CD4-positive, CD25-positive, alpha-beta regulatory T cell (primary cell): ENCODE measurements at regions not wholly inside any gene's neighbourhood (a gene's known extent, or its start where the extent isn't known, plus 50 kb on each side); places are given as distances from the start of the nearest gene placed in this dataset.
"Not testable (repeated sequence)": the region's sequence is repeated elsewhere in the genome, so short reads cannot be mapped to it uniquely, and the experiment has no call there.

ENCODE experiments used
- ATAC-seq, 2 donors: fragments of 150-1000 bp; cut with Tn5 transposase; one replicate each; pipeline ENCODE4 v1.10.0; 2021; ENCODE audit warnings: low read depth in 2 of 2, moderate number of reproducible peaks in 2 of 2, moderate library complexity in 1 of 2
- DNase-seq, 3 donors: peaks; one replicate each; pipeline versions ENCODE4 v3.0.0 to v3.0.0-alpha.2; 2012 to 2022; ENCODE audit warnings: mixed read lengths in 1 of 3
- H3K27ac ChIP-seq: one replicate; pipeline ENCODE4 v1.7.0; 2013; ENCODE audit warnings: mild to moderate bottlenecking, low read length; ENCODE audit not compliant: insufficient read depth, poor library complexity, severe bottlenecking
- H3K27me3 ChIP-seq: one replicate; pipeline ENCODE4 v1.7.0; 2013; ENCODE audit warnings: low read length; ENCODE audit not compliant: control insufficient read depth, insufficient read depth
- H3K36me3 ChIP-seq: one replicate; pipeline ENCODE4 v1.7.0; 2013; ENCODE audit warnings: mild to moderate bottlenecking, low read length, moderate library complexity; ENCODE audit not compliant: control insufficient read depth, insufficient read depth
- H3K4me1 ChIP-seq: 2 replicates; pipeline ENCODE4 v1.7.0; 2013; ENCODE audit warnings: mild to moderate bottlenecking, low read length; ENCODE audit not compliant: insufficient read depth, control insufficient read depth, poor library complexity, severe bottlenecking
- H3K4me3 ChIP-seq: one replicate; pipeline ENCODE4 v1.7.0; 2013; ENCODE audit warnings: low read depth, mild to moderate bottlenecking, low read length, moderate library complexity
- H3K9me3 ChIP-seq, 2 experiments: 1 replicate in 1 of 2; 2 replicates in 1 of 2; pipeline ENCODE4 v1.7.0; 2013; ENCODE audit warnings: low read length in 2 of 2, mild to moderate bottlenecking in 1 of 2, moderate library complexity in 1 of 2; ENCODE audit not compliant: control insufficient read depth in 2 of 2
- H3K27ac Mint-ChIP-seq, 3 donors: one replicate each; pipeline ENCODE4 v1.8.0; 2020 to 2022; ENCODE audit warnings: mild to moderate bottlenecking in 3 of 3, mixed read lengths in 3 of 3, moderate library complexity in 2 of 3
- H3K27me3 Mint-ChIP-seq: one replicate; pipeline ENCODE4 v1.8.0; 2022; ENCODE audit warnings: mild to moderate bottlenecking, mixed read lengths
- H3K36me3 Mint-ChIP-seq: one replicate; pipeline ENCODE4 v1.8.0; 2020; ENCODE audit warnings: mixed read lengths
- H3K4me1 Mint-ChIP-seq, 4 donors: one replicate each; pipeline ENCODE4 v1.8.0; 2020 to 2022; ENCODE audit warnings: mixed read lengths in 4 of 4, mild to moderate bottlenecking in 1 of 4
- H3K4me3 Mint-ChIP-seq, 4 donors: one replicate each; pipeline ENCODE4 v1.8.0; 2020 to 2022; ENCODE audit warnings: mild to moderate bottlenecking in 4 of 4, mixed read lengths in 4 of 4, moderate library complexity in 3 of 4
- H3K9me3 Mint-ChIP-seq, 7 donors: one replicate each; pipeline ENCODE4 v1.8.0; 2020 to 2022; ENCODE audit warnings: mixed read lengths in 7 of 7, mild to moderate bottlenecking in 3 of 7, moderate library complexity in 2 of 7

- not testable (repeated sequence) for H3K4me3 ChIP-seq, H3K9me3 Mint-ChIP-seq, H3K4me1 ChIP-seq, H3K27me3 Mint-ChIP-seq, H3K4me1 Mint-ChIP-seq, DNase-seq, H3K9me3 ChIP-seq, H3K36me3 ChIP-seq, ATAC-seq, H3K27me3 ChIP-seq, H3K4me3 Mint-ChIP-seq, H3K27ac Mint-ChIP-seq, H3K36me3 Mint-ChIP-seq, H3K27ac ChIP-seq
Observed at GRCh38 chr2:89888693-89889092, 1197.2 kb downstream of the RPIA start.

DNA sequence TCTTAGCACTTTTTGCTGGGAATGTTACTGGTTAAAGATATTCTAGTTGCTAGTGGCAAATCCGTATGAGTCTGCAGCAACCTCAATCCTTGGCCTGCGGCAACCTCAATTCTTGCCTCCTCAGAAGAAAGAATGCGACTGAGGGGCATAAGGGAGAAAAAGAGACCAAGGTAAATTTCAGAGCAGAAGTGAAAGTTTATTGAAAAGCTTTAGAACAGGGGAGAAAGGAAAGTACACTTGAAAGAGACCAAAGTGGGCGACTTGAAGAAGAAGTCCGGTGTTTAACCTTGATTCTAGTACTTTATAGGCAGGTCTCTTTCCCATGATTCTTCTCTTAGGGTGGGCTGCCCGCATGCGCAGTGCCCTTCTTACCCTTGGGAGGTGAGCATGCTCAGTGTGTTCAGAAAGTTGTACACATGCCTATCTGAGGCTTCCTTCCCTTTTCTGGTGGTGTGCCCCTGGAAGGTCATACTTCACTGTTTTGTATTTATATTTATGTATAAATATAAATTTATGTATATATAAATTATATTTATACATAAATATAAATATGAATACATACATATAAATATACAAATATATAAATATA lies 1198.8 kb downstream of the RPIA start:
- H3K36me3 ChIP-seq, DNase-seq, H3K27me3 Mint-ChIP-seq, H3K4me1 Mint-ChIP-seq, H3K4me3 Mint-ChIP-seq, H3K27ac ChIP-seq, ATAC-seq, H3K27ac Mint-ChIP-seq, H3K9me3 Mint-ChIP-seq, H3K36me3 Mint-ChIP-seq, H3K4me3 ChIP-seq, H3K27me3 ChIP-seq, H3K4me1 ChIP-seq, H3K9me3 ChIP-seq: not testable (repeated sequence)

DNA sequence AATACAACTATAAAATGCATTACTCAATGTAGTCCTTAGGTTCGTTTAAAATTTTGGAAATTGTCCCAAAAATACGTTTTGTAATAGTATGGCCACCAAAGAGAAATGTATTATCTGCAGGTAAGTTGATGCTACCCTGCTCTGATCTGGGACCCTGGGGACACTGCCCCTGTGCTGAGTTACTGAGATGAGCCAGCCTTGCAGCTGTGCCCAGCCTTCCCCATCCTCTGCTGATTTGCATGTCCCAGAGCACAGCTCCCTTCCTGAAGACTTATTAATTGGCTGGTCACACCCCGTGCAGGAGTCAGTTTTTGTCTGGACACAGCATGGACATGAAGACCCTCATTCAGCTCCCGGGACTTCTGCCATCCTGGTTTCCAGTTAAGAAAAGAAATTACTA lies 1203.5 kb downstream of the RPIA start:
- not testable (repeated sequence) for H3K27me3 Mint-ChIP-seq, H3K36me3 Mint-ChIP-seq, H3K36me3 ChIP-seq, H3K27ac ChIP-seq, H3K4me3 Mint-ChIP-seq, H3K27ac Mint-ChIP-seq, H3K9me3 Mint-ChIP-seq, DNase-seq, H3K4me3 ChIP-seq, ATAC-seq, H3K4me1 Mint-ChIP-seq, H3K4me1 ChIP-seq, H3K27me3 ChIP-seq, H3K9me3 ChIP-seq

DNA sequence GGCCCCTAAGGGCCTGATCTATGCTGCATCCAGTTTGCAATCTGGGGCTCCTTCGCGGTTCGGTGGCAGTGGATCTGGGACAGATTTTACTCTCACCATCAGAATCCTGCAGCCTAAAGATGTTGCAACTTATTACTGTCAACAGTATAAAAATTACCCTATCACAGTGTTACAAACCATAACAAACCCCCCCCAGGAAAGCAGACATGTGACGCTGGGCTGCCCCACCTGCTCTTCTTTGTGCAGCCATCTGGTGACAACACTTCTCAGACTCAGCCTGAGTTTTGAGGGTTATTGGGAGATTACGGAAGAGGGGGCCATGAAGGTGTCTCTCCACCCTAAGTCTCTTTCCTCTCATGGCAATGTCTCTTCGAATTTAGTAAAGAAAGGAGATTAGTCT lies 1204.2 kb downstream of the RPIA start:
- not testable (repeated sequence) for H3K4me3 ChIP-seq, H3K27me3 Mint-ChIP-seq, H3K4me3 Mint-ChIP-seq, H3K27ac ChIP-seq, ATAC-seq, H3K36me3 ChIP-seq, H3K36me3 Mint-ChIP-seq, H3K27ac Mint-ChIP-seq, H3K4me1 ChIP-seq, H3K27me3 ChIP-seq, H3K9me3 ChIP-seq, DNase-seq, H3K4me1 Mint-ChIP-seq, H3K9me3 Mint-ChIP-seq

DNA sequence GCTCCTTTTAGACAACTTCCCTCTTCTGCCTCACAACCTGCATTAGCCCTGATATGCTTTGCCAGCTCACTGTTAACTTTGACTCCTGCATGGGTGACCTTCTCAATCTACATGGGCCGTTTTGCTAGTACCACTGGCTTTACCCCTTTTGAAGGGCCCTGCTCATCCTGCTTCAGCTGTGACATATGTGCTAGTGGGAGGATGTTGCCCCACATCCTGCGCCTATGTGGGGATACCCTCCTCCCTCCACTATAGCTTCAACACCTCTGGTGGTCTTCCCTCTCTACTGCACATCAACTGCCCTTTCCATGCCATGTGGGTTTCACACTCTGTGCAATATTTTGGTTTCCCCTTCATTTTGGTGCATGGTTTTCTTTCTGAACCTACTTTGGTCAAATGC lies 1235.5 kb downstream of the RPIA start:
- H3K36me3 Mint-ChIP-seq, ATAC-seq, H3K27me3 ChIP-seq, H3K4me1 Mint-ChIP-seq, H3K27ac Mint-ChIP-seq, DNase-seq, H3K4me3 ChIP-seq, H3K4me3 Mint-ChIP-seq, H3K9me3 ChIP-seq, H3K36me3 ChIP-seq, H3K4me1 ChIP-seq, H3K27ac ChIP-seq, H3K9me3 Mint-ChIP-seq, H3K27me3 Mint-ChIP-seq: not testable (repeated sequence)

DNA sequence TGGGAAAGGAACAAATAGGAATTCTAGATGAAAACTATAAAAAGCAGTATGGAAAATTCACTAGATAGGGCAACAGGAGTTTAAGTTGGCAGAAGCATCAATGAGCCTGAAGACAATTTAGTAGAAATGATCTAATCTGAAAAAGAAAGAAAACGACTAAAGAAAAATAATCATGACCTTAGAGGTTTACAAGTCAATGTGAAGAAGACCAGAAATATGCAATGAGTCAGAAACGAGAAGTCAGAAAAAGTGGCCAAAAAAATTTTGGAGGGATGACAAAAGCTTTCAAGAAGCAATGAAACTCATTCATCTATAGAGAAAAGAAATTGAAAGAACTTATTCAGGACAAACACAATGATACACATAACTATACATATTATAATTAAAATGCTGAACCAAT lies 1244.0 kb downstream of the RPIA start:
- H3K36me3 Mint-ChIP-seq, H3K36me3 ChIP-seq, H3K27ac Mint-ChIP-seq, ATAC-seq, H3K4me3 Mint-ChIP-seq, H3K9me3 ChIP-seq, H3K27me3 ChIP-seq, H3K4me1 ChIP-seq, H3K4me1 Mint-ChIP-seq, DNase-seq, H3K9me3 Mint-ChIP-seq, H3K27me3 Mint-ChIP-seq, H3K4me3 ChIP-seq, H3K27ac ChIP-seq: not testable (repeated sequence)

DNA sequence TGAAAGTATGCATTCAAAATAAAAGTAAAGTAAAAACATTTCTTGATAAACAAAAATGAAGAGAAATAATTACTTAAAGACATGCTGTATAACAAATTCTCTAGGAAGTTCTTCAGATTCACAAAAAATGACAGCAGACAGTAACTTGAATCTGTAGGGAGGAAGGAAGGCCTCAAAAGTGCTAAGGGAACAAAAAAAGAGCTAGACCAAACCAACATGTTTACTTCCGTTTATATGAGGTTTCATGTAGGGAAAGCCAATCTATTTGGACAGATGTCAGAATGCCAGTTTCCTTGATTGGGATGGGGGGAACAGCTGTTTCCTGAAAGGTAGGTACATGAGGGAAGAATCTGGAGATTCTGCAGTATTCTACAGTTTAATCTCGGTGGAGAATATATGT lies 1244.5 kb downstream of the RPIA start:
- H3K27ac Mint-ChIP-seq, H3K27ac ChIP-seq, H3K27me3 Mint-ChIP-seq, H3K4me3 ChIP-seq, H3K36me3 ChIP-seq, ATAC-seq, H3K4me1 ChIP-seq, H3K9me3 ChIP-seq, H3K36me3 Mint-ChIP-seq, H3K27me3 ChIP-seq, H3K4me1 Mint-ChIP-seq, H3K4me3 Mint-ChIP-seq, DNase-seq, H3K9me3 Mint-ChIP-seq: not testable (repeated sequence)

DNA sequence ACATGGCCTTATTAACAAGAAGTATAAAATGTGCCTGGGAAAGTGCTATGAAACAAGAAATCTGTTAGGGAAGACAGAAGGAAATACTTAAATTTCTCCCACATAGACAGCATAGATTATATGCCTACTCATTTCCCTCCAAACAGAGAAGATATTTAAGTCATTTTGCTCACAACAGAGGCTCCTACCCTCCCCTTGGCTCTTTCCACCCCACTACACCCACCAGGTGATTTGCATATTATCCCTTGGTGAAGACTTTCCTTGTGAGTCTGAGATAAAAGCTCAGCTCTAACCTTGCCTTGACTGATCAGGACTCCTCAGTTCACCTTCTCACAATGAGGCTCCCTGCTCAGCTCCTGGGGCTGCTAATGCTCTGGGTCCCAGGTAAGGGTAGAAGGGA lies 1245.1 kb downstream of the RPIA start:
- not testable (repeated sequence) for H3K36me3 ChIP-seq, H3K27ac Mint-ChIP-seq, H3K9me3 Mint-ChIP-seq, H3K27me3 Mint-ChIP-seq, H3K4me1 ChIP-seq, DNase-seq, H3K4me3 Mint-ChIP-seq, H3K4me1 Mint-ChIP-seq, ATAC-seq, H3K27ac ChIP-seq, H3K27me3 ChIP-seq, H3K4me3 ChIP-seq, H3K9me3 ChIP-seq, H3K36me3 Mint-ChIP-seq
